Vagina (tissue), 2 donors: ENCODE measurements at regions not wholly inside any gene's neighbourhood (a gene's known extent, or its start where the extent isn't known, plus 50 kb on each side); places are given as distances from the start of the nearest gene placed in this dataset.

ENCODE experiments used
- DNase-seq, 2 donors: peaks; one replicate each; pipeline ENCODE4 v3.0.0-alpha.2; 2017; ENCODE audit errors: extremely low spot score in 2 of 2
- H3K27ac ChIP-seq: fragments of 200-600 bp; sonication (generic); one replicate; pipeline ENCODE4 v1.5.1; 2019
- H3K27me3 ChIP-seq: fragments of 200-600 bp; sonication (generic); one replicate; pipeline ENCODE4 v1.5.1; 2019
- H3K36me3 ChIP-seq, 2 donors: fragments of 200-600 bp; sonication (generic); one replicate each; pipeline ENCODE4 v1.5.1; 2017 to 2019
- H3K4me1 ChIP-seq: fragments of 200-600 bp; sonication (generic); one replicate; pipeline ENCODE4 v1.5.1; 2019
- H3K4me3 ChIP-seq, 2 donors: fragments of 200-600 bp; sonication (generic); 1 replicate in 1 of 2; 2 replicates in 1 of 2; pipeline ENCODE4 v1.5.1; 2016 to 2019
- H3K9me3 ChIP-seq: fragments of 200-600 bp; sonication (generic); one replicate; pipeline ENCODE4 v1.5.1; 2019
- POLR2A ChIP-seq, 2 donors: fragments of 450-650 bp; IDR thresholded peaks; one replicate each; pipeline ENCODE4 v1.6.1; 2017; ENCODE audit warnings: antibody characterized with exemption in 2 of 2, mild to moderate bottlenecking in 2 of 2, moderate library complexity in 2 of 2
- POLR2AphosphoS5 ChIP-seq, 2 donors: sonication (generic); formaldehyde crosslinking; IDR thresholded peaks; one replicate each; pipeline ENCODE4 v1.9.0; 2017; ENCODE audit warnings: antibody characterized with exemption in 2 of 2, mild to moderate bottlenecking in 2 of 2, low read depth in 1 of 2; ENCODE audit not compliant: insufficient read depth in 1 of 2
- intact Hi-C: fragments of 100-400 bp; cut with DNase I; formaldehyde crosslinking; loops from one replicate; pipeline ENCODE4 v1.15.1; 2023
- TF ChIP-seq, protein P1 (sequence below), 3 experiments: fragments of 450-650 bp in 2 of 3; fragments of 200-600 bp in 1 of 3; sonication (generic) in 1 of 3; IDR thresholded peaks; one replicate each; pipeline ENCODE4 v1.5.1; 2017 to 2019; ENCODE audit warnings: antibody characterized with exemption in 3 of 3, mild to moderate bottlenecking in 2 of 3, moderate library complexity in 2 of 3

DNA sequence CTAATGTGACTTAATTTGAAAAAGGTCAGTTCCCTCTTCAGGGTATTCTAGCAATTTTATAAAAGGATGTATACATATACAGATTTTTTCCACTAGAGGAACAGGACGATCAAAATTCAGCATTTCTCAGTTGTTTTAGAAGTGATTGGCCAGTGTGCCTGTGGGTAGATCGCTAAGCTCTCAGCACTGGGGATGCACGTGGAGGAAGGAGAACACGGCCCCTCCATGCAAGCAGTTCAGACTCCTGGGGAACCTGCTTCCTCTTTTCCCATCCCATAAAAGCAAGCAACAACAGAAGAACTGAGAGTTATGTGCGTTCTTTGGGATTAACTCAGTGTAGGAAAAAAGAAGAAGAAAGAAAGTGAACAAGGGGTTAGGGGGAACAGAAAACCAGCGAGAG is 328.8 kb downstream of the FOXO1 start:
- Histone ChIP-seq H3K4me3 (no peak overlapping the region), H3K27me3 (no peaks in the 10 kb centered on the region), H3K4me1 (no peaks in the 10 kb centered on the region), H3K9me3 (no peaks in the 10 kb centered on the region), H3K27ac (no peak overlapping the region), H3K36me3 (no peaks in the 10 kb centered on the region)
- peak in 1 of 2 donors; percentile 54 for DNase-seq
- intact Hi-C loops = no loop called here
- TF ChIP-seq POLR2AphosphoS5 (IDR thresholded peaks at IDR 0.05; ENCODE audit: insufficient read depth in 1 of 2, low read depth in 1 of 2) (no peak), POLR2A (IDR thresholded peaks at IDR 0.05) (no peak)
- TF ChIP-seq, protein P1, sequence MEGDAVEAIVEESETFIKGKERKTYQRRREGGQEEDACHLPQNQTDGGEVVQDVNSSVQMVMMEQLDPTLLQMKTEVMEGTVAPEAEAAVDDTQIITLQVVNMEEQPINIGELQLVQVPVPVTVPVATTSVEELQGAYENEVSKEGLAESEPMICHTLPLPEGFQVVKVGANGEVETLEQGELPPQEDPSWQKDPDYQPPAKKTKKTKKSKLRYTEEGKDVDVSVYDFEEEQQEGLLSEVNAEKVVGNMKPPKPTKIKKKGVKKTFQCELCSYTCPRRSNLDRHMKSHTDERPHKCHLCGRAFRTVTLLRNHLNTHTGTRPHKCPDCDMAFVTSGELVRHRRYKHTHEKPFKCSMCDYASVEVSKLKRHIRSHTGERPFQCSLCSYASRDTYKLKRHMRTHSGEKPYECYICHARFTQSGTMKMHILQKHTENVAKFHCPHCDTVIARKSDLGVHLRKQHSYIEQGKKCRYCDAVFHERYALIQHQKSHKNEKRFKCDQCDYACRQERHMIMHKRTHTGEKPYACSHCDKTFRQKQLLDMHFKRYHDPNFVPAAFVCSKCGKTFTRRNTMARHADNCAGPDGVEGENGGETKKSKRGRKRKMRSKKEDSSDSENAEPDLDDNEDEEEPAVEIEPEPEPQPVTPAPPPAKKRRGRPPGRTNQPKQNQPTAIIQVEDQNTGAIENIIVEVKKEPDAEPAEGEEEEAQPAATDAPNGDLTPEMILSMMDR (IDR thresholded peaks at IDR 0.05) = no peak

GRCh38 chr13:40338217-40338616 is 328.2 kb downstream of the FOXO1 start:
- peak in 1 of 2 donors; percentile 82 for DNase-seq
- no peak overlapping the region for H3K4me3 ChIP-seq
- no peaks in the 10 kb centered on the region for H3K9me3 ChIP-seq
- no peaks in the 10 kb centered on the region for H3K4me1 ChIP-seq
- intact Hi-C loops = no loop called here
- H3K27me3 ChIP-seq = no peaks in the 10 kb centered on the region
- TF ChIP-seq, protein P1 (IDR thresholded peaks at IDR 0.05) = no peak
- TF ChIP-seq POLR2AphosphoS5 (IDR thresholded peaks at IDR 0.05; ENCODE audit: insufficient read depth in 1 of 2, low read depth in 1 of 2) (no peak), POLR2A (IDR thresholded peaks at IDR 0.05) (no peak)
- no peak overlapping the region for H3K27ac ChIP-seq
- H3K36me3 ChIP-seq = no peaks in the 10 kb centered on the region

- Histone ChIP-seq H3K27me3 (no peaks in the 10 kb centered on the region), H3K9me3 (no peaks in the 10 kb centered on the region), H3K36me3 (no peaks in the 10 kb centered on the region), H3K4me3 (no peak overlapping the region), H3K4me1 (no peaks in the 10 kb centered on the region), H3K27ac (no peak overlapping the region)
- TF ChIP-seq POLR2AphosphoS5 (IDR thresholded peaks at IDR 0.05; ENCODE audit: insufficient read depth in 1 of 2, low read depth in 1 of 2) = no peak
- TF ChIP-seq, protein P1 (IDR thresholded peaks at IDR 0.05) = no peak
- TF ChIP-seq POLR2A (IDR thresholded peaks at IDR 0.05) = no peak
- intact Hi-C loops = no loop called here
- DNase-seq = peak in 1 of 2 donors; percentile 60
Measured at GRCh38 chr13:40340368-40341095, 325.9 kb downstream of the FOXO1 start.

DNA sequence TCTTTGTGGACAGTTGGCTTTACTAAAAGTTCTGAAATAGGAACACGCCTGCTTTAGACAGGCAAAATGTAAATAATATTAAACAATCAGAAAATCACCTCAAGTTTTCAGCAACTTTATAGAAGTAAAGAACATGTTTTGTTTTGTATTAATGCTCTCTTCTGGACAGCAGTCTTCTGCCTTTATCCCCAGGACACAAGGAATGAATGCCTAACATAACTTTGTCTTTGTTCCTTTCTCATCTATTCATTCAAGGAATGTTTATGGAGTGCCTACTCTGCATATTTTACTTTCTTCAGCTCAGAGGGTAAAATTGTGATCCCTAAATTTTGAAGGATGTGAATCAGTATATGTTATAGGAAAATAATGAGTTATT is 325.4 kb downstream of the FOXO1 start:
- no peaks in the 10 kb centered on the region for H3K27me3 ChIP-seq
- H3K36me3 ChIP-seq = no peaks in the 10 kb centered on the region
- no peak for DNase-seq
- no peaks in the 10 kb centered on the region for H3K9me3 ChIP-seq
- no peak overlapping the region for H3K4me3 ChIP-seq
- no peak overlapping the region for H3K27ac ChIP-seq
- H3K4me1 ChIP-seq = no peaks in the 10 kb centered on the region
- intact Hi-C loops = no loop called here
- TF ChIP-seq POLR2AphosphoS5 (IDR thresholded peaks at IDR 0.05; ENCODE audit: insufficient read depth in 1 of 2, low read depth in 1 of 2) (no peak), POLR2A (IDR thresholded peaks at IDR 0.05) (no peak)
- TF ChIP-seq, protein P1 (IDR thresholded peaks at IDR 0.05) = no peak

DNA sequence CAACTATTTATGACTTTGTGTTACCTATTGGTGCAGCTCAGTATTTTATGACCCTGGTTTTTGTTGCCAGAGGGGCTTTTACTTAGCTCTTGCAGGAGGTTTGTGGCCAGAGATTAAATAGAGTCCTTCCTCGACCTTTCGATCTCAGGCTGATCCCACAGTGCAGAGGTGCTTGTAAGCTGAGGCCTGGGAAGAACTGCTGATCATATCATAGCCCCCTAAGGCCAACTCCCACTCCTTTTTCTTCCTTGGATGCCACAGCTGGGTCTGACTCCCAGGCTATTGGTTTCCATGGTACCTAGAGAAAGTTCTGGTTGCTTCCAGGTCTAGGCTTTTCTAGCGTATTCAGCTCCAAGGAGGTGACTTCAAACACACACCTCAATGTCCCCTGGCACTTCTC is 324.9 kb downstream of the FOXO1 start:
- no peaks in the 10 kb centered on the region for H3K27me3 ChIP-seq
- DNase-seq = peak in 1 of 2 donors; percentile 70
- no peaks in the 10 kb centered on the region for H3K4me1 ChIP-seq
- no peak overlapping the region for H3K4me3 ChIP-seq
- H3K36me3 ChIP-seq = no peaks in the 10 kb centered on the region
- TF ChIP-seq POLR2A (IDR thresholded peaks at IDR 0.05) (no peak), POLR2AphosphoS5 (IDR thresholded peaks at IDR 0.05; ENCODE audit: insufficient read depth in 1 of 2, low read depth in 1 of 2) (no peak)
- TF ChIP-seq, protein P1 (IDR thresholded peaks at IDR 0.05) = no peak
- H3K27ac ChIP-seq = no peak overlapping the region
- intact Hi-C loops = no loop called here
- no peaks in the 10 kb centered on the region for H3K9me3 ChIP-seq
